Uterus (tissue), 3 donors: ENCODE measurements at regions not wholly inside any gene's neighbourhood (a gene's known extent, or its start where the extent isn't known, plus 50 kb on each side); places are given as distances from the start of the nearest gene placed in this dataset.

Source experiments
- DNase-seq, 2 donors: peaks; one replicate each; pipeline ENCODE4 v3.0.0-alpha.2; 2019 to 2020
- H3K27ac ChIP-seq, 2 donors: fragments of 200-600 bp; sonication (generic); 1 replicate in 1 of 2; 2 replicates in 1 of 2; pipeline ENCODE4 v1.5.1; 2016 to 2018
- H3K27me3 ChIP-seq, 2 donors: fragments of 200-600 bp; sonication (generic); one replicate each; pipeline ENCODE4 v1.5.1; 2018 to 2019; ENCODE audit warnings: control low read depth in 1 of 2
- H3K36me3 ChIP-seq, 2 donors: fragments of 200-600 bp; sonication (generic); one replicate each; pipeline ENCODE4 v1.5.1; 2019; ENCODE audit warnings: control low read depth in 1 of 2
- H3K4me1 ChIP-seq, 2 donors: fragments of 200-600 bp; sonication (generic); one replicate each; pipeline ENCODE4 v1.5.1; 2018 to 2019; ENCODE audit warnings: control low read depth in 1 of 2
- H3K4me3 ChIP-seq, 2 donors: fragments of 200-600 bp; sonication (generic); 1 replicate in 1 of 2; 2 replicates in 1 of 2; pipeline ENCODE4 v1.5.1; 2018 to 2019; ENCODE audit warnings: mild to moderate bottlenecking in 1 of 2
- H3K9me3 ChIP-seq, 2 donors: fragments of 200-600 bp; sonication (generic); one replicate each; pipeline ENCODE4 v1.5.1; 2019; ENCODE audit warnings: control low read depth in 1 of 2
- CTCF ChIP-seq, 4 experiments: fragments of 200-600 bp in 2 of 4; fragments of 450-650 bp in 2 of 4; sonication (generic) in 2 of 4; IDR thresholded peaks; one replicate each; pipeline ENCODE4 v1.5.1; 2016 to 2019; ENCODE audit warnings: antibody characterized with exemption in 4 of 4, mild to moderate bottlenecking in 2 of 4, moderate library complexity in 1 of 4
- POLR2A ChIP-seq, 2 donors: fragments of 450-650 bp; IDR thresholded peaks; one replicate each; pipeline ENCODE4 v1.6.1; 2016; ENCODE audit warnings: antibody characterized with exemption in 2 of 2, mild to moderate bottlenecking in 1 of 2, moderate library complexity in 1 of 2
- intact Hi-C: fragments of 100-400 bp; cut with DNase I; formaldehyde crosslinking; loops from one replicate; pipeline ENCODE4 v1.15.1; 2023; ENCODE audit warnings: low total_unique reads
- donor health status: DM: yes; HTN: yes; CAD: no.

GRCh38 chr1:55604749-55605148 is 389.6 kb upstream of the USP24 start:
- no peaks in the 10 kb centered on the region for H3K36me3 ChIP-seq
- no peaks in the 10 kb centered on the region for H3K9me3 ChIP-seq
- DNase-seq = peak; percentile 48 to 62
- TF ChIP-seq POLR2A (IDR thresholded peaks at IDR 0.05) (no peak), CTCF (IDR thresholded peaks at IDR 0.05) (no peak)
- intact Hi-C loops = no loop called here
- H3K4me1 ChIP-seq = no peaks in the 10 kb centered on the region
- no peaks in the 10 kb centered on the region for H3K27me3 ChIP-seq
- H3K4me3 ChIP-seq = no peak overlapping the region
- peak overlapping the region; percentile 0 to 5 for H3K27ac ChIP-seq

GRCh38 chr1:55604179-55604578 is 389.0 kb upstream of the USP24 start:
- TF ChIP-seq POLR2A (IDR thresholded peaks at IDR 0.05) (no peak), CTCF (IDR thresholded peaks at IDR 0.05) (no peak)
- no peaks in the 10 kb centered on the region for H3K36me3 ChIP-seq
- no peaks in the 10 kb centered on the region for H3K4me1 ChIP-seq
- DNase-seq = no peak
- H3K9me3 ChIP-seq = no peaks in the 10 kb centered on the region
- H3K27me3 ChIP-seq = no peaks in the 10 kb centered on the region
- peak overlapping the region in 1 of 2 donors; percentile 0 for H3K27ac ChIP-seq
- intact Hi-C loops = no loop called here
- no peak overlapping the region for H3K4me3 ChIP-seq

- no peak for DNase-seq
- Histone ChIP-seq H3K4me1 (no peaks in the 10 kb centered on the region), H3K9me3 (no peaks in the 10 kb centered on the region), H3K27me3 (no peaks in the 10 kb centered on the region), H3K27ac (peak overlapping the region in 1 of 2 donors; percentile 18), H3K4me3 (no peak overlapping the region), H3K36me3 (no peaks in the 10 kb centered on the region)
- intact Hi-C loops = no loop called here
- TF ChIP-seq POLR2A (IDR thresholded peaks at IDR 0.05) = no peak
- no peak for TF ChIP-seq CTCF (IDR thresholded peaks at IDR 0.05)
Measured at GRCh38 chr1:55600242-55600641, 385.1 kb upstream of the USP24 start.

- Histone ChIP-seq H3K36me3 (no peaks in the 10 kb centered on the region), H3K4me3 (no peak overlapping the region), H3K9me3 (no peaks in the 10 kb centered on the region), H3K27me3 (no peaks in the 10 kb centered on the region), H3K4me1 (no peaks in the 10 kb centered on the region), H3K27ac (no peak overlapping the region)
- intact Hi-C loops = no loop called here
- DNase-seq = no peak
- TF ChIP-seq CTCF (IDR thresholded peaks at IDR 0.05) (no peak), POLR2A (IDR thresholded peaks at IDR 0.05) (no peak)
Measured at GRCh38 chr1:55597910-55598309, 382.7 kb upstream of the USP24 start.

GRCh38 chr1:55594701-55595100 is 379.5 kb upstream of the USP24 start:
- Histone ChIP-seq H3K9me3 (no peaks in the 10 kb centered on the region), H3K4me3 (no peak overlapping the region)

More at GRCh38 chr1:55594701-55595100, 379.5 kb upstream of the USP24 start:
- H3K27ac ChIP-seq = no peak overlapping the region
- no peaks in the 10 kb centered on the region for H3K4me1 ChIP-seq
- intact Hi-C loops = no loop called here
- no peak for DNase-seq
- no peaks in the 10 kb centered on the region for H3K36me3 ChIP-seq
- TF ChIP-seq CTCF (IDR thresholded peaks at IDR 0.05) = no peak
- no peak for TF ChIP-seq POLR2A (IDR thresholded peaks at IDR 0.05)
- no peaks in the 10 kb centered on the region for H3K27me3 ChIP-seq
